ENCODE measurements at regions not wholly inside any gene's neighbourhood (a gene's known extent, or its start where the extent isn't known, plus 50 kb on each side); places are given as distances from the start of the nearest gene placed in this dataset.

- TF ChIP-seq CTCF (IDR thresholded peaks at IDR 0.05), result no peak
- 46 to 62% methylated on average over 2 of the region's 2 CpGs for WGBS, 2 donors
- DNase-seq, result no peak
- intact Hi-C loops (cut with DNase I), result no loop called here
- H3K9me3 ChIP-seq, result peaks cover 0 to 7% (median 0%) of the 10 kb centered on the region in 11 donors
- H3K27me3 ChIP-seq, result no peaks in the 10 kb centered on the region
- H3K27ac ChIP-seq, result no peak overlapping the region
- no peak for ATAC-seq
- no peaks in the 10 kb centered on the region for H3K36me3 ChIP-seq
- H3K4me3 ChIP-seq, result no peak overlapping the region
- no peaks in the 10 kb centered on the region for H3K4me1 ChIP-seq
Measured at GRCh38 chr4:31548823-31549222, 828.7 kb downstream of the PCDH7 start.

- no peaks in the 10 kb centered on the region for H3K36me3 ChIP-seq
- no peak overlapping the region for H3K4me3 ChIP-seq
- intact Hi-C loops (cut with DNase I), result no loop called here
- ATAC-seq (no peak), DNase-seq (no peak)
- no peak for TF ChIP-seq CTCF (IDR thresholded peaks at IDR 0.05)
- peaks cover 0 to 7% (median 0%) of the 10 kb centered on the region in 11 donors for H3K9me3 ChIP-seq
- no peaks in the 10 kb centered on the region for H3K4me1 ChIP-seq
- 86 to 93% methylated on average over 1 of the region's 1 CpG for WGBS, 2 donors
- H3K27ac ChIP-seq, result no peak overlapping the region
- H3K27me3 ChIP-seq, result no peaks in the 10 kb centered on the region
Measured at GRCh38 chr4:31549256-31549655, 829.1 kb downstream of the PCDH7 start.

DNA sequence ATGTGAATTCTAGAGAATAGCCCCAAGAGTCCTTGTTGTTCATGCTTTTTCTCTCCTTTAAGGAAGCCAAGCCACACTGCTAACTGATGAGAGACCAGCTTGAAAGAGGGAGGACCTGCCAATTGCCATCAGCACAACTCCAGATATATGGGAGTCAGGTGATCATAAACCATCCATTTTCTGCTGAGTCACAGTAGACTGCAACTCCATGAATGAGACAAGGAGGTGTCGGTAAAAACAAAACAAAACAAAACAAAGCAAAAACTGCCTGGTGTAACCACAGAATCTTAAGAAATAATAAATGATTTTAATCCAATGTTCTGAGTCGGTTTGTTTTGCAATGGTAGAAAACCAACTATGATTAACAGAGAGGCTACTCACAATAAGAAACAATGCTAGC, 837.3 kb downstream of the PCDH7 start:
- no peaks in the 10 kb centered on the region for H3K27me3 ChIP-seq
- no peak overlapping the region for H3K27ac ChIP-seq
- H3K4me1 ChIP-seq, result no peaks in the 10 kb centered on the region
- intact Hi-C loops (cut with DNase I), result loop anchor here in 1 of 10 donors (5.0 kb wide), 1 partner anchor 950 kb away; no protein-coding TSS in a partner anchor
- ATAC-seq (no peak), DNase-seq (no peak)
- 85 to 89% methylated on average over 2 of the region's 2 CpGs for WGBS, 2 donors
- no peak overlapping the region for H3K4me3 ChIP-seq
- no peak for TF ChIP-seq CTCF (IDR thresholded peaks at IDR 0.05)
- H3K36me3 ChIP-seq, result no peaks in the 10 kb centered on the region
- H3K9me3 ChIP-seq, result peaks cover 0 to 13% (median 0%) of the 10 kb centered on the region in 11 donors

GRCh38 chr4:31573554-31573953, 853.4 kb downstream of the PCDH7 start:
- no peak for ATAC-seq
- H3K27ac ChIP-seq, result no peak overlapping the region

More at GRCh38 chr4:31573554-31573953, 853.4 kb downstream of the PCDH7 start:
- H3K9me3 ChIP-seq, result no peaks in the 10 kb centered on the region
- DNase-seq, result no peak
- 70 to 77% methylated on average over 5 of the region's 5 CpGs for WGBS, 2 donors
- no peak overlapping the region for H3K4me3 ChIP-seq
- H3K36me3 ChIP-seq, result no peaks in the 10 kb centered on the region
- intact Hi-C loops (cut with DNase I), result no loop called here
- no peaks in the 10 kb centered on the region for H3K27me3 ChIP-seq
- no peaks in the 10 kb centered on the region for H3K4me1 ChIP-seq
- TF ChIP-seq CTCF (IDR thresholded peaks at IDR 0.05), result no peak
